Prostate gland (tissue), 2 donors: ENCODE measurements at regions not wholly inside any gene's neighbourhood (a gene's known extent, or its start where the extent isn't known, plus 50 kb on each side); places are given as distances from the start of the nearest gene placed in this dataset.
A peak's percentile ranks its signal among the peaks of the same experiment; 100 is the strongest.

Experiments used
- DNase-seq: peaks from one replicate; pipeline ENCODE4 v3.0.0-alpha.2; 2019; ENCODE audit warnings: low spot score
- H3K27ac ChIP-seq, 2 donors: fragments of 200-600 bp; sonication (generic); 2 replicates each; pipeline ENCODE4 v1.5.1; 2017 to 2019
- H3K27me3 ChIP-seq: fragments of 200-600 bp; sonication (generic); replicated peaks from 2 replicates; pipeline ENCODE4 v1.5.1; 2019; ENCODE audit not compliant: insufficient read depth
- H3K36me3 ChIP-seq, 2 donors: fragments of 200-600 bp; sonication (generic); 1 replicate in 1 of 2; 2 replicates in 1 of 2; pipeline versions ENCODE4 v1.5.1 to v1.8.1; 2017 to 2019
- H3K4me1 ChIP-seq: fragments of 200-600 bp; sonication (generic); replicated peaks from 2 replicates; pipeline ENCODE4 v1.5.1; 2019
- H3K4me3 ChIP-seq, 2 donors: fragments of 200-600 bp; sonication (generic); 2 replicates each; pipeline ENCODE4 v1.5.1; 2017 to 2019
- H3K9me3 ChIP-seq: fragments of 200-600 bp; sonication (generic); 2 replicates; pipeline ENCODE4 v1.5.1; 2017
- POLR2A ChIP-seq: fragments of 450-650 bp; IDR thresholded peaks from one replicate; pipeline ENCODE4 v1.6.1; 2016; ENCODE audit warnings: antibody characterized with exemption, mild to moderate bottlenecking
- POLR2AphosphoS5 ChIP-seq: sonication (generic); formaldehyde crosslinking; IDR thresholded peaks from one replicate; pipeline ENCODE4 v1.6.1; 2017; ENCODE audit warnings: antibody characterized with exemption
- WGBS: methylation state at CpG from one replicate; pipeline ENCODE4 v1.1.5; 2018; 5-methylcytosine and 5-hydroxymethylcytosine counted together
- intact Hi-C: fragments of 100-400 bp; cut with DNase I; formaldehyde crosslinking; loops from one replicate; pipeline ENCODE4 v1.14.2; 2022
- TF ChIP-seq, protein P1 (sequence below), 4 experiments: fragments of 200-600 bp in 2 of 4; fragments of 450-650 bp in 2 of 4; sonication (generic) in 2 of 4; IDR thresholded peaks; 1 replicate in 3 of 4; 2 replicates in 1 of 4; pipeline ENCODE4 v1.5.1; 2016 to 2019; ENCODE audit warnings: antibody characterized with exemption in 4 of 4, mild to moderate bottlenecking in 2 of 4, moderate library complexity in 2 of 4

DNA sequence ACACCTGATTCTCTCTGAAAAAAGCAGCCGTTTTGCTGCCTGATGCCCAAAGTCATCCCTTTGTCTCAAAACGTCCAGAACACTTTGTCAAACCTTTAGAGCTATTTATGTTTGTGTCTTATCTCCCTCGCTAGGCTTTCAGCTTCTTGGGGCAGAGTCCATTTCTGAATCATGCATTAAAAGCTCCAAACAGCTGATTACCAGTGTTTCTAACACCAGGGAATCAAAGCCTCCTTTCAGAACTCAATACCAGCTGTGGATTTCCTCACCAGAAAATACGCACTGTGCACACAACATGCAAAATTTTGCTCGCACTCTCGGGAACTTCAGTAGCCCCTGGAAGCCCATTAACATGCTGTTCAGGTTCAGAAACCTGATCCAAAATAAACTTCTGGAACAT, 333.3 kb downstream of the HACE1 start:
- DNase-seq: no peak
- H3K4me1 ChIP-seq: no peaks in the 10 kb centered on the region
- H3K36me3 ChIP-seq: no peaks in the 10 kb centered on the region
- no peak for TF ChIP-seq POLR2AphosphoS5
- WGBS: 16% methylated on average over 6 of the region's 6 CpGs
- no peak overlapping the region for H3K27ac ChIP-seq
- H3K4me3 ChIP-seq: no peak overlapping the region
- no peaks in the 10 kb centered on the region for H3K27me3 ChIP-seq
- no peaks in the 10 kb centered on the region for H3K9me3 ChIP-seq
- intact Hi-C loops: no loop called here

DNA sequence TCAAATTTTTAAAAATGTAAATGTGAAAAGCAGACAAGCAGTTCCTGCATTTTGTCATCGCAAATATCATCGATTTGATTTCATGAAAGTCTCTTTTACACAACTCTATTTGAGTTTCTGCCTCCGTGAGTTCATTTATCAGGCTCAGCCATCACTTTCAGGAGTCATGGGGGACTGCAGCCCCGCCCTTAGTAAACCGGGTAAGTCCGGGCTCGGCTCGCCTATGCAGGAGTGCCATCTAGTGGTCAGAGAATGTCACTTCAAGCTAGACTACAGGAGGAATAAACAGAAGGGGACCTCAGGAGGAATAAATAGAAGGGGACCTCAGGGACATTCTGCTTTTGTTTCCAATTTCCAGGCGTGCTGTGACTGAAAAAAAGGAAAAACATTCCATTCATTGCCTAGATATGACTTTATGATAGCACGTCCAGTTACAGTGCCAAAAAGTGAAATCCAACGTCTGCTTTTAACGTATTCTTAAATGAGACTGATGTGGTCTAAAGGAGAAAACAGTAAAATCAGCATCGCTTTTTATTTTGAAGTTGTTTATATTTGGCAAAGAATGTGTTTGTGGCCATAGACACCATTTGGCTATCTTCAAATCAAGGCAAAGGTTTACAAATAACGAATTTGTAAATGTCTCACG, 333.9 kb downstream of the HACE1 start:
- no peaks in the 10 kb centered on the region for H3K36me3 ChIP-seq
- WGBS: 7% methylated on average over 15 of the region's 15 CpGs
- no peak overlapping the region for H3K27ac ChIP-seq
- H3K27me3 ChIP-seq: no peaks in the 10 kb centered on the region
- H3K4me3 ChIP-seq: no peak overlapping the region
- no peaks in the 10 kb centered on the region for H3K4me1 ChIP-seq
- no peaks in the 10 kb centered on the region for H3K9me3 ChIP-seq
- peak; percentile 53 for DNase-seq
- TF ChIP-seq, protein P1, sequence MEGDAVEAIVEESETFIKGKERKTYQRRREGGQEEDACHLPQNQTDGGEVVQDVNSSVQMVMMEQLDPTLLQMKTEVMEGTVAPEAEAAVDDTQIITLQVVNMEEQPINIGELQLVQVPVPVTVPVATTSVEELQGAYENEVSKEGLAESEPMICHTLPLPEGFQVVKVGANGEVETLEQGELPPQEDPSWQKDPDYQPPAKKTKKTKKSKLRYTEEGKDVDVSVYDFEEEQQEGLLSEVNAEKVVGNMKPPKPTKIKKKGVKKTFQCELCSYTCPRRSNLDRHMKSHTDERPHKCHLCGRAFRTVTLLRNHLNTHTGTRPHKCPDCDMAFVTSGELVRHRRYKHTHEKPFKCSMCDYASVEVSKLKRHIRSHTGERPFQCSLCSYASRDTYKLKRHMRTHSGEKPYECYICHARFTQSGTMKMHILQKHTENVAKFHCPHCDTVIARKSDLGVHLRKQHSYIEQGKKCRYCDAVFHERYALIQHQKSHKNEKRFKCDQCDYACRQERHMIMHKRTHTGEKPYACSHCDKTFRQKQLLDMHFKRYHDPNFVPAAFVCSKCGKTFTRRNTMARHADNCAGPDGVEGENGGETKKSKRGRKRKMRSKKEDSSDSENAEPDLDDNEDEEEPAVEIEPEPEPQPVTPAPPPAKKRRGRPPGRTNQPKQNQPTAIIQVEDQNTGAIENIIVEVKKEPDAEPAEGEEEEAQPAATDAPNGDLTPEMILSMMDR (IDR thresholded peaks at IDR 0.05): peak; percentile 77 to 91 (median 83)
- TF ChIP-seq POLR2A (no peak), POLR2AphosphoS5 (peak; percentile 29)
- intact Hi-C loops: no loop called here

DNA sequence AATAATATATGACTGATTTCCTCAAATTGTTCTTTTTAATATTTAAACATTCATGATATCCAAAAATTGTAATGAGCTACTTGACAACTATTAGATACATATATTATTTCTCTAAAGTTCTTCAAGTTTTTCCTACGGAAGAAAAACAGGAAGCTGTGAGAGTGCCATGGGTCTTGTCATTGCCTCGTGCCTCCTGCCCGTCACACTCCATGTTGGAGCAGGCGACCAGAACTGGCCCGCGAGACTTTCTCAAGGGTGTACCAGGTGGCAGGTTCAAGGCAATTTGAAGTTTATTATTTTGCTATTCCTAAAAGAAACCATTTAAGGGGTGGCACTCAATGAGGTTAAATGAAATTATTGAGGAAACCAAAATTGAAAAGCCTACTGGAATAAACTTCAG, 337.2 kb downstream of the HACE1 start:
- no peaks in the 10 kb centered on the region for H3K4me1 ChIP-seq
- no peaks in the 10 kb centered on the region for H3K36me3 ChIP-seq
- intact Hi-C loops: no loop called here
- 82% methylated on average over 6 of the region's 6 CpGs for WGBS
- no peak overlapping the region for H3K4me3 ChIP-seq
- no peak overlapping the region for H3K27ac ChIP-seq
- H3K27me3 ChIP-seq: no peaks in the 10 kb centered on the region
- TF ChIP-seq POLR2AphosphoS5 (no peak), POLR2A (no peak)
- TF ChIP-seq, protein P1 (IDR thresholded peaks at IDR 0.05): no peak
- DNase-seq: no peak
- no peaks in the 10 kb centered on the region for H3K9me3 ChIP-seq

DNA sequence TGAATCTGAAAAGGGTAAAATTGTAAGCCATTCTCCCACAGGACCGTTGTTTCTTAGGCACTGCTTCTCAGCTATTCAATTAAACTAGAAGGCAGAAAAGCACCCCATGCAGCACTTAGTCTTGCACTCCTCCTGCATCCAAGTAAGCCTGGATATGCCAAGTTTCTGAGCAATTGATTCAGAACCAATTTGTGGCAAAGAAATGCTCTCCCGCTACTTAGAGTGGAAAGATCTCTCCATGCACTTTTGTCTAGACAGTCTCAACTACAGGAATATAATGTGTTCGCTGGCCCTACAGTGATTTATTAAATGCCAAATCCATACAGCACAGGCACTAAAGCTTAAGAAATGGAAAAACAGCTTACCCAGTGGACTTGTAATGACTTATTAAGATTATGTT, 338.5 kb downstream of the HACE1 start:
- intact Hi-C loops: no loop called here
- TF ChIP-seq, protein P1 (IDR thresholded peaks at IDR 0.05): no peak
- TF ChIP-seq POLR2A: no peak
- no peak for TF ChIP-seq POLR2AphosphoS5

DNA sequence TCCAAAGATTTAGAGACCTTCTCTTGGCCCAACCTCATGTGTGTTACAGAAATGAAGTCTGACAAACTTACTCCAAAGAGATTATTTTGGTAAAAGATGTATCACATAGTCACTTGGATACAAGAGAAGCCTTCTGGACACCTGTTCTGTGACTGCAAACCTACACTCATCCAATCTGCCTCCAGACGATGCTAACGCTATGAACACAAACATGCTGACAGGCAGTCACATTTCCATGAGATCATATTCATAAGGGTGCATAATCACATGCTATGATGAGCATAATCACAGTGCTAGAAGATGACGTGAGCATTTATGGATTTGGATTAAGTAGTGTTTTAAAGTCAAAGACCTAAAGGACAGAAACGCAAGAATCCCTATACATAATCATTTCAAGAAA, 340.2 kb downstream of the HACE1 start:
- H3K4me3 ChIP-seq: no peak overlapping the region
- TF ChIP-seq POLR2A (no peak), POLR2AphosphoS5 (no peak)
- TF ChIP-seq, protein P1 (IDR thresholded peaks at IDR 0.05): no peak
- H3K36me3 ChIP-seq: no peaks in the 10 kb centered on the region
- intact Hi-C loops: no loop called here
- no peaks in the 10 kb centered on the region for H3K9me3 ChIP-seq
- WGBS: 88% methylated on average over 4 of the region's 4 CpGs
- H3K27me3 ChIP-seq: no peaks in the 10 kb centered on the region
- no peak for DNase-seq
- no peak overlapping the region for H3K27ac ChIP-seq
- no peaks in the 10 kb centered on the region for H3K4me1 ChIP-seq

More for the DNA sequence above, 338.5 kb downstream of the HACE1 start:
- H3K27me3 ChIP-seq: no peaks in the 10 kb centered on the region
- no peaks in the 10 kb centered on the region for H3K36me3 ChIP-seq
- no peak overlapping the region for H3K27ac ChIP-seq
- WGBS: 84% methylated on average over 3 of the region's 3 CpGs
- H3K4me3 ChIP-seq: no peak overlapping the region
- no peak for DNase-seq
- no peaks in the 10 kb centered on the region for H3K9me3 ChIP-seq
- H3K4me1 ChIP-seq: no peaks in the 10 kb centered on the region
